H1 (cell line): ENCODE measurements at regions not wholly inside any gene's neighbourhood (a gene's known extent, or its start where the extent isn't known, plus 50 kb on each side); places are given as distances from the start of the nearest gene placed in this dataset.

Source experiments
- TEAD4 ChIP-seq: IDR thresholded peaks from 2 replicates; pipeline ENCODE4 v1.6.1; 2012; ENCODE audit warnings: low read depth, low read length, inconsistent platforms, mixed read lengths

DNA sequence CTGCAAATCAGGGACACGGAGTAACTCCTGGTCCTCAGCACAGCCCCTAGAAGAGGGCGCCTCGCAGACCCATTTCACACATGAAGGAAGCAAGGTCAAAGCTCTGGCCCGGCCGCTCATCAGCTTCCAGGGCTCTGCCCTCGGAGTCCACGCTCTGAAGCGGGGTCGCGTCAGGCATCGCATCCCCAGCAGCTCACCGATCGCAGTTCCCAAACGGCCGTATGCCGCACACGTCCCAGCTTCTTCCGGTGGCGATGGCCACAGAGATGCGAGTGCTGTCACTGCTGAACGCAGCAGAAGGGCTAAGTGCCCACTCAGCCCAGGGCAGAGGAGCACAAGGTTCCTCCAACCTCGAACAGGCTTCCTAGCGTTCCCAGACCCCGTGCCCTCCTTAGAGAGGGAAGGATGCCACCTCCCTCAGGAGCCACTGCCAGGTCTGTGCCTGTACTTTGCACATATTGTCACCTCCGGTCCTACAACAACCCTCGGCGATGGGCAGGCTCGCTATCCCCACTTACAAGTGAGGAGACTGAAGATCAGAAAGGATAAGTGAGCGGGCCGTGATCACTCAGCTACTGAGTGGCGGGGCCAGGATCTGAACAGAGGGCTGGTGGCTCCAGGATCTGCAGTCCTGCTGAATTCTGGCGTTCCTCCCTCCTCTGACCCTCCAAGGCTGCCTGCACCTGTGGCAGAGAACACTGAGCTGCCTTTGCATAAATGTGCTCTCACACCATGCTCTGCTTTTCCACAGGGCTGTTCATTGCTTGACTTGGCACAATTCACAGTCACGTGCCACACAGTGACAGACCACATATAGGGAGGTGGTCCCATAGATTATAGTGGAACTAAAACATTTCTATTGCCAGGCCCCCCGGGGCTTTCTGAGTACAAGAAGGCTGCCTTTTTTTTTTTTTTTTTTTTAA, 71.4 kb downstream of the COPS8 start (continued):
- TF ChIP-seq TEAD4: no peak
